ENCODE measurements at regions not wholly inside any gene's neighbourhood (a gene's known extent, or its start where the extent isn't known, plus 50 kb on each side); places are given as distances from the start of the nearest gene placed in this dataset.
"Not testable (repeated sequence)": the region's sequence is repeated elsewhere in the genome, so short reads cannot be mapped to it uniquely, and the experiment has no call there.

- Histone ChIP-seq H3K4me3 (ENCODE audit: low read depth, low read length) (no peak overlapping the region), H3K9me3 (ENCODE audit: control insufficient read depth, insufficient read depth, low read length) (no peaks in the 10 kb centered on the region), H3K27me3 (ENCODE audit: control insufficient read depth, insufficient read depth, low read length) (no peaks in the 10 kb centered on the region), H3K27ac (ENCODE audit: low read depth, low read length) (no peak overlapping the region)
- ChIA-PET POLR2A (no interaction called here), CTCF (interaction anchor here (0.6 to 0.8 kb wide), 2 partner anchors 12 to 24 kb away, joined by 4 read pairs; no protein-coding TSS in a partner anchor)
- DNase-seq (ENCODE audit: low read depth, low spot score): no peak
- no peak for TF ChIP-seq CTCF (IDR thresholded peaks at IDR 0.05; ENCODE audit: low read depth, low read length)
These were observed 53.1 kb downstream of the GGTLC2 start for GRCh38 chr22:22697377-22698117.

- ChIA-PET CTCF (no interaction called here), POLR2A (no interaction called here)
- Histone ChIP-seq H3K9me3 (ENCODE audit: control insufficient read depth, insufficient read depth, low read length) (no peaks in the 10 kb centered on the region), H3K4me3 (ENCODE audit: low read depth, low read length) (no peak overlapping the region), H3K27me3 (ENCODE audit: control insufficient read depth, insufficient read depth, low read length) (no peaks in the 10 kb centered on the region), H3K27ac (ENCODE audit: low read depth, low read length) (no peak overlapping the region)
- no peak for DNase-seq (ENCODE audit: low read depth, low spot score)
- no peak for TF ChIP-seq CTCF (IDR thresholded peaks at IDR 0.05; ENCODE audit: low read depth, low read length)
These were observed 53.9 kb downstream of the GGTLC2 start for GRCh38 chr22:22698263-22698750.

- POLR2A ChIA-PET: no interaction called here
- no peak for DNase-seq (ENCODE audit: low read depth, low spot score)
- no peak overlapping the region for H3K4me3 ChIP-seq (ENCODE audit: low read depth, low read length)
- H3K9me3 ChIP-seq (ENCODE audit: control insufficient read depth, insufficient read depth, low read length): no peaks in the 10 kb centered on the region
- H3K27ac ChIP-seq (ENCODE audit: low read depth, low read length): no peak overlapping the region
- H3K27me3 ChIP-seq (ENCODE audit: control insufficient read depth, insufficient read depth, low read length): no peaks in the 10 kb centered on the region
- CTCF ChIA-PET: interaction anchor here (2.4 kb wide), 1 partner anchor 9 kb away, joined by 7 read pairs; no protein-coding TSS in a partner anchor
- no peak for TF ChIP-seq CTCF (IDR thresholded peaks at IDR 0.05; ENCODE audit: low read depth, low read length)
These were observed 56.2 kb downstream of the GGTLC2 start for GRCh38 chr22:22700631-22701030.

- POLR2A ChIA-PET; H3K27me3 ChIP-seq (ENCODE audit: control insufficient read depth, insufficient read depth, low read length); DNase-seq (ENCODE audit: low read depth, low spot score); H3K27ac ChIP-seq (ENCODE audit: low read depth, low read length); H3K4me3 ChIP-seq (ENCODE audit: low read depth, low read length); H3K9me3 ChIP-seq (ENCODE audit: control insufficient read depth, insufficient read depth, low read length): not testable (repeated sequence)
- CTCF ChIA-PET: interaction anchor here (1.1 to 2.4 kb wide), 2 partner anchors 8 to 35 kb away, joined by 3 to 7 read pairs; no protein-coding TSS in a partner anchor
These were observed 57.1 kb downstream of the GGTLC2 start for GRCh38 chr22:22701557-22701956.

GRCh38 chr22:22702237-22703202 is 58.1 kb downstream of the GGTLC2 start:
- ChIA-PET CTCF (interaction anchor here (0.5 to 3.0 kb wide), 6 partner anchors 7 to 124 kb away, joined by 3 to 10 read pairs (median 4); no protein-coding TSS in a partner anchor), POLR2A (no interaction called here)
- Histone ChIP-seq H3K27ac (ENCODE audit: low read depth, low read length) (no peak overlapping the region), H3K9me3 (ENCODE audit: control insufficient read depth, insufficient read depth, low read length) (no peaks in the 10 kb centered on the region), H3K27me3 (ENCODE audit: control insufficient read depth, insufficient read depth, low read length) (no peaks in the 10 kb centered on the region), H3K4me3 (ENCODE audit: low read depth, low read length) (no peak overlapping the region)
- no peak for DNase-seq (ENCODE audit: low read depth, low spot score)
- 0 out of 2 replicates have a peak, but pooled peaks have one; percentile 9 for TF ChIP-seq CTCF (IDR thresholded peaks at IDR 0.05; ENCODE audit: low read depth, low read length)

All from AG04450 (cell line).